GM19035 (cell line): ENCODE measurements at regions not wholly inside any gene's neighbourhood (a gene's known extent, or its start where the extent isn't known, plus 50 kb on each side); places are given as distances from the start of the nearest gene placed in this dataset.
"Not testable (repeated sequence)": the region's sequence is repeated elsewhere in the genome, so short reads cannot be mapped to it uniquely, and the experiment has no call there.

ENCODE experiments used
- ATAC-seq: cut with Tn5 transposase; IDR thresholded peaks from one replicate; pipeline ENCODE4 v1.9.1; 2021; ENCODE audit not compliant: unreplicated experiment

- no peak for ATAC-seq
These were observed 234.6 kb upstream of the ADRA1B start for GRCh38 chr5:159681661-159682060.

GRCh38 chr5:159682623-159683022, 233.7 kb upstream of the ADRA1B start:
- no peak for ATAC-seq

- ATAC-seq: not testable (repeated sequence)
These were observed 228.4 kb upstream of the ADRA1B start for GRCh38 chr5:159687892-159688291.

- ATAC-seq: no peak
These were observed 220.5 kb upstream of the ADRA1B start for GRCh38 chr5:159695741-159696294.

GRCh38 chr5:159697530-159697929, 218.8 kb upstream of the ADRA1B start:
- no peak for ATAC-seq

GRCh38 chr5:159698322-159698721, 218.0 kb upstream of the ADRA1B start:
- no peak for ATAC-seq

- ATAC-seq: no peak
These were observed 216.3 kb upstream of the ADRA1B start for GRCh38 chr5:159700016-159700415.

GRCh38 chr5:159702301-159702700, 214.0 kb upstream of the ADRA1B start:
- no peak for ATAC-seq

- ATAC-seq: no peak
These were observed 213.5 kb upstream of the ADRA1B start for GRCh38 chr5:159702826-159703225.

GRCh38 chr5:159704160-159704559, 212.1 kb upstream of the ADRA1B start:
- no peak for ATAC-seq

- no peak for ATAC-seq
These were observed 210.3 kb upstream of the ADRA1B start for GRCh38 chr5:159705948-159706347.

GRCh38 chr5:159708090-159708489, 208.2 kb upstream of the ADRA1B start:
- no peak for ATAC-seq

- no peak for ATAC-seq
These were observed 203.6 kb upstream of the ADRA1B start for GRCh38 chr5:159712672-159713071.

GRCh38 chr5:159713254-159713653, 203.0 kb upstream of the ADRA1B start:
- ATAC-seq: no peak

- ATAC-seq: no peak
These were observed 202.5 kb upstream of the ADRA1B start for GRCh38 chr5:159713773-159714172.

- ATAC-seq: no peak
These were observed 190.8 kb upstream of the ADRA1B start for GRCh38 chr5:159725475-159725874.

- no peak for ATAC-seq
These were observed 189.1 kb upstream of the ADRA1B start for GRCh38 chr5:159727167-159727566.

GRCh38 chr5:159730285-159730684, 186.0 kb upstream of the ADRA1B start:
- ATAC-seq: no peak

GRCh38 chr5:159732220-159732619, 184.1 kb upstream of the ADRA1B start:
- no peak for ATAC-seq

- no peak for ATAC-seq
These were observed 181.9 kb upstream of the ADRA1B start for GRCh38 chr5:159734366-159734765.

- no peak for ATAC-seq
These were observed 181.2 kb upstream of the ADRA1B start for GRCh38 chr5:159735036-159735435.

- ATAC-seq: no peak
These were observed 180.3 kb upstream of the ADRA1B start for GRCh38 chr5:159735749-159736660.
